GM12864 (cell line): ENCODE measurements at regions not wholly inside any gene's neighbourhood (a gene's known extent, or its start where the extent isn't known, plus 50 kb on each side); places are given as distances from the start of the nearest gene placed in this dataset.

Experiments
- DNase-seq: peaks from one replicate; pipeline ENCODE4 v3.0.0-alpha.2; 2011; ENCODE audit warnings: low read depth
- H3K4me3 ChIP-seq: 2 replicates; pipeline ENCODE4 v1.5.1; 2011; ENCODE audit warnings: mild to moderate bottlenecking, low read depth, low read length, control low read depth
- TF ChIP-seq, protein P1 (sequence below): IDR thresholded peaks from 2 replicates; pipeline ENCODE4 v1.5.1; 2011; ENCODE audit warnings: low read depth, mild to moderate bottlenecking, moderate library complexity, low read length, control low read depth, inconsistent platforms; ENCODE audit errors: missing control alignments

GRCh38 chr1:194208674-194209073, 1022.3 kb upstream of the B3GALT2 start:
- TF ChIP-seq, protein P1, sequence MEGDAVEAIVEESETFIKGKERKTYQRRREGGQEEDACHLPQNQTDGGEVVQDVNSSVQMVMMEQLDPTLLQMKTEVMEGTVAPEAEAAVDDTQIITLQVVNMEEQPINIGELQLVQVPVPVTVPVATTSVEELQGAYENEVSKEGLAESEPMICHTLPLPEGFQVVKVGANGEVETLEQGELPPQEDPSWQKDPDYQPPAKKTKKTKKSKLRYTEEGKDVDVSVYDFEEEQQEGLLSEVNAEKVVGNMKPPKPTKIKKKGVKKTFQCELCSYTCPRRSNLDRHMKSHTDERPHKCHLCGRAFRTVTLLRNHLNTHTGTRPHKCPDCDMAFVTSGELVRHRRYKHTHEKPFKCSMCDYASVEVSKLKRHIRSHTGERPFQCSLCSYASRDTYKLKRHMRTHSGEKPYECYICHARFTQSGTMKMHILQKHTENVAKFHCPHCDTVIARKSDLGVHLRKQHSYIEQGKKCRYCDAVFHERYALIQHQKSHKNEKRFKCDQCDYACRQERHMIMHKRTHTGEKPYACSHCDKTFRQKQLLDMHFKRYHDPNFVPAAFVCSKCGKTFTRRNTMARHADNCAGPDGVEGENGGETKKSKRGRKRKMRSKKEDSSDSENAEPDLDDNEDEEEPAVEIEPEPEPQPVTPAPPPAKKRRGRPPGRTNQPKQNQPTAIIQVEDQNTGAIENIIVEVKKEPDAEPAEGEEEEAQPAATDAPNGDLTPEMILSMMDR, result no peak
- DNase-seq, result no peak
- no peak overlapping the region for H3K4me3 ChIP-seq

DNA sequence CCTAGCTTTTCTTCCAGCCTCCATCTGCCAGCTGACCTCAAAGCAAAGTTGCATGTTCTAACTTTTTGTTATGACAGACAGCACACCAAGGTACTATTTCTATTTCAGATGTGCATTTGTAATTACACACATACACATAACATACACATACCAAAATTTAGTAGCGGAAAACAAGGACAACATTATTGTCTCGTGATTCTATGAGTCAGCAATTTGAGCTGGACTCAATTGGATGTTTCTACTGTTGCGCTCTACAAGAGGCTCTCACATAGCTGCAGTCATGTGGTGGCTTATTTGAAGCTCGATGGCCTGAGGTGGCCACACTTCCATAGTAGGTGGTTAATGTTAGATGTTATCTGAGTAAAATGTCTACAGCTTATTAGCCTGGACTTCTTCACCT, 1010.1 kb upstream of the B3GALT2 start:
- TF ChIP-seq, protein P1, result no peak
- DNase-seq, result no peak
- no peak overlapping the region for H3K4me3 ChIP-seq

DNA sequence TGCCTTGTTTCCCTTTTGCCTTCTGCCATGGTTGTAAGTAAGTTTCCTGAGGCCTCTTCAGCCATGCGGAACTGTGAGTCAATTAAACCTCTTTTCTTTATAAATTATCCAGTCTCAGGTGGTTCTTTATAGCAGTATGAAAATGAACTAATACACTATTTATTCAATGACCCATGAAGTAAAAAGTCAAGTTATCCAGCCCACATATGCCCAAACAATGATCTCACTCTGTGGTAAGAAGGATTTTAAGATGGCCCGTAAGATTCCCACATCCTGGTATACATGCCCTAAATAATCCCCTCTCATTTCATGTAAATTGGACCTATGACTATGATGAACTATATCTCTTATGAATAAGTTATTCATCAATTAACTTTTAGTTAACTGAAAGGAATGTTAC, 1008.3 kb upstream of the B3GALT2 start:
- DNase-seq, result no peak
- TF ChIP-seq, protein P1, result no peak
- H3K4me3 ChIP-seq, result no peak overlapping the region

- TF ChIP-seq, protein P1, result no peak
- DNase-seq, result no peak
- no peak overlapping the region for H3K4me3 ChIP-seq
Observed at GRCh38 chr1:194184974-194185373, 998.6 kb upstream of the B3GALT2 start.

GRCh38 chr1:194184425-194184824, 998.0 kb upstream of the B3GALT2 start:
- no peak overlapping the region for H3K4me3 ChIP-seq
- TF ChIP-seq, protein P1, result no peak
- DNase-seq, result no peak

GRCh38 chr1:194181845-194182244, 995.4 kb upstream of the B3GALT2 start:
- H3K4me3 ChIP-seq, result no peak overlapping the region
- DNase-seq, result no peak
- TF ChIP-seq, protein P1, result no peak

GRCh38 chr1:194176212-194176611, 989.8 kb upstream of the B3GALT2 start:
- TF ChIP-seq, protein P1, result no peak
- DNase-seq, result no peak
- no peak overlapping the region for H3K4me3 ChIP-seq
